SH-SY5Y (cell line): ENCODE measurements at regions not wholly inside any gene's neighbourhood (a gene's known extent, or its start where the extent isn't known, plus 50 kb on each side); places are given as distances from the start of the nearest gene placed in this dataset.

Source experiments
- GATA2 ChIP-seq: IDR thresholded peaks from 2 replicates; pipeline ENCODE4 v1.6.1; 2011; ENCODE audit warnings: mild to moderate bottlenecking, low read depth, low read length
- GATA3 ChIP-seq: IDR thresholded peaks from 2 replicates; pipeline ENCODE4 v1.6.1; 2011; ENCODE audit warnings: low read depth, mild to moderate bottlenecking, low read length, moderate library complexity

GRCh38 chr2:199115169-199115568, 342.6 kb downstream of the SATB2 start:
- TF ChIP-seq GATA2 (no peak), GATA3 (no peak)
